ENCODE measurements at regions not wholly inside any gene's neighbourhood (a gene's known extent, or its start where the extent isn't known, plus 50 kb on each side); places are given as distances from the start of the nearest gene placed in this dataset.
A peak's percentile ranks its signal among the peaks of the same experiment; 100 is the strongest.

DNA sequence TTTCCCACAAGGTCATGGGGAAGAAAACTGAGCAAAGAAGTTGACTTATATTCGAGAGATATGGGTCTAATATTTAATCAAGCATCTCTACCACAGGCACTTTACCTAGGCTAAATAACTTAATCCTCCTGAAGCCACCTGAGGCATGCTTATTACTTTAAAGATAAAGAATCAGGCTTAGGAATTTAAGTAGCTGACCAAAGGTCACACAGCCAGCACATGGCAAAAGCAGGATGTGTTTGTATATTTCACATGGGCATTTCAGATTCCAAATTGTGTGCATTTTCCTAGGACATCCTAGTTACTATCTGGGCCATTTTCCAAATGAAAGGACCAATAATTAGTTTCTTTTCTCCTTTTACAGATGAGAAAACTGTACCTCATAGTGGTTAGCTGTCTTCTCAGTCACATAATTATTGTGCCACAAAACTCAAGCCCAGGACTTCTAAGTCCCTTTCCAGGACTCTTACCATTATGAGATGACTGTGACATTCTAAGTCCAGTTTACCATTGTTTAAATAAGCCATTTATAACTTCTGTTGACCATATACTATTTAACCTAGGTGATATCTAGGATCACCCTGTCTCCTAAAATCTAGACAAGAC lies 112.1 kb upstream of the ZC3H12C start:
- DNase-seq: no peak

DNA sequence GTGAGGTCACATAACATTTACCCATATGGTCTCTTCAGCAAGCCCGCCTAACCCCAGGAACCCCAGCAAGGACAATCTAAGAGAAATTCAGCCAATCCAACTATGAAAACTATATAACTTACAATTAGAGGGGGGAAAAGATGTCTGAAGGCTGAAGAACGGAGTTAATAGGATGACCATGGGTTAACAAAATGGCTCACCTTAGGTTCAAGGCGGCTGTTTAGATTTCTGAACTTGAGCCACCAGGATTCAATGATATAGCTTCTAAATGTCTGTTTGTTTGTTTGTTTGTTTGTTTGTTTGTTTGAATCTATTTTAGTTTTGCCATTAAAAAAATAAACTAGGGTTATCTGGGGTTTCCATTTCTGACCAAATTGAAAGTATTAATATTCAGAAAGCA lies 109.8 kb upstream of the ZC3H12C start:
- DNase-seq: no peak

GRCh38 chr11:109984634-109985289 lies 108.4 kb upstream of the ZC3H12C start:
- no peak for DNase-seq

DNA sequence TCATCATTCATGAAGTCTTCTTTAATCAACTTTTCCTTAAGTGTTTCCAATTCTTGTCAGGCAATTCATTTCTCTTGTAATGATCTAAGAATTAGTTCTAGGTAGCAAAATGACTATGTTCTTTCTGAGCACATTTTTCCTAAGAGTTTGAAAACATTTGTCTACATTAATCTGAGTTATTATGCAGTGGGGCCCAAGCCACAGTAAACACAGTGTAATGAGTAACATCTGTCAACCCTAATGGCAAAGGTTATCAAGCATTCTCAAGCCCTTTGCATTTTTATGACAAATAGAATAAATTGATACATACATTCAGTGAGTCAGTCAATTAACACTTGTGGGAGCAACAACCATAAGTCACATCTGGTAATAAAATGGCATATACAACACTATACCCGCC lies 106.7 kb upstream of the ZC3H12C start:
- peak; percentile 40 for DNase-seq

- DNase-seq: no peak
Observed at GRCh38 chr11:109991835-109992234, 101.4 kb upstream of the ZC3H12C start.

DNA sequence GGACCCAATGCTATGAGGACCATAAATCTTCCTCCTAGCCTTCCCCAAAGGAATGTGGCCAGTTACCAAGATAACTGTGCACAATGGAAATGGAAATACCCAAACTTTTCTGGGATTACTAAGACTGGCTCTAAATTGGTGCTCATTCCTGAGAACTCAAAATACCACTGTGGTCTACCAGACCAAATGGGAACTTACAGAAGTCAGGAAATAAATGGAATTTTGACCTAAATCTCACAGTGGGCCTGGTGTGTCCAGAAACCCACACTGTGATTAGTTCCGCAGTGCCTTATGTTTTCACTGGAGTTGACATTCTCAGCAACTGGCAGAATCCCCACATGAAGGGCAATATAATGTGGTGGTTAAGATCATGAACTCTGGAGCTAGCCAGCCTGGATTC lies 99.4 kb upstream of the ZC3H12C start:
- DNase-seq: no peak

DNA sequence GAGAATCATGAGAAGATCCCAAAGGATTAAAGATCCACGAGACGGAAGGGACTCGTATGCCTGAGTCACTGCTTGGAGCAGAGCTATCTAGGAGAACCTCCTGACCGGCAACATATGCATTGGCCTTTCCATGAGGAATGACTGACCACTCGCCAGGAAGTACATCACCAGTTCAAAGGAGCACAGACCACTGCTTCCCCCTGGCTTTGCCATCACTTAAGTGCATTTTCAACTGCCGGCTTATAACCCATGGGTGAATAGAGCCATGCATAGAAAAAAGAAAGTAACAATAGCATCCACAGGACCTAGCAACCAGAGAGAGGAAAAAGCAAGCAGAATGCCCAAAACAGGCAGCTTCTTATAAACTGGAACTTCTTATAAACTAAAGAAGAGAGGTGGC lies 98.3 kb upstream of the ZC3H12C start:
- no peak for DNase-seq

GRCh38 chr11:109996060-109996459 lies 97.1 kb upstream of the ZC3H12C start:
- no peak for DNase-seq

GRCh38 chr11:109998921-109999320 lies 94.3 kb upstream of the ZC3H12C start:
- DNase-seq: no peak

- no peak for DNase-seq
Observed at GRCh38 chr11:110000031-110000502, 93.1 kb upstream of the ZC3H12C start.

- DNase-seq: no peak
Observed at GRCh38 chr11:110000850-110001249, 92.3 kb upstream of the ZC3H12C start.

DNA sequence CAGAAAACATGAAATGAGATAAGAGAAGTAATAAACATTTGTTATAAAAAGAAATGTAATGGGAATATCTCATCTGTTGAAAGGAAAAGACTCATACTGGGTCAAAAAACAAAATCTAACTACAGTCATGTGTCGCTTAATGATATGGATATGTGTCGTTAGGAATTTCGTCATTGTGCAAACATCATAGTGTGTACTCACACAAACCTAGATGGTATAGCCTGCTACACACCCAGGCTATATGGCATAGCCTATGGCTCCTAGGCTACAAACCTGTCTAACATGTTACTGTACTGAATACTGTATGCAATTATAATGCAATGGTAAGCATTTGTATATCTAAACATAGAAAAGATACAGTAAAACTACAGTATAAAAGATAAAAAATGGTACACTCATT lies 89.8 kb upstream of the ZC3H12C start:
- DNase-seq: peak; percentile 76

GRCh38 chr11:110011595-110011994 lies 81.6 kb upstream of the ZC3H12C start:
- DNase-seq: no peak

DNA sequence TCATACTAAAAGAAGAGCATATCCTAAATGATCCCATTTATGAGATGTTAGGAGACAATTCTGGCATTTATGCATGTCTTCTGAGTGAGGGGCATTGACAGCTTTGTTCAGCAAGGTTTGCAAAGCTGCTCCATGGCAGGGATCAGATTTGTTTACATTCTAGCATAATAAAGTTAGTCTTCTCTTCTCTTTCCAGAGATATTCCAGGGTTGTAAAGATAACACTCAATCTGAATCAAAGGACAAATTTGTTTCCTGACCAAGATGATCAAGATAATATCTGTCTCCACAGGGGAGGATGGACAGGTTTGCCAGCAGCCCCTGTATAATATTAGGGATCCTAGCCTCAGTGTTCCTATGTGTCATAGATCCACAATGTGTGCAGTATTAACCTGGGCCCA lies 77.5 kb upstream of the ZC3H12C start:
- DNase-seq: no peak

GRCh38 chr11:110019675-110020074 lies 73.5 kb upstream of the ZC3H12C start:
- no peak for DNase-seq

- DNase-seq: no peak
Observed at GRCh38 chr11:110022548-110022947, 70.6 kb upstream of the ZC3H12C start.

GRCh38 chr11:110023711-110024110 lies 69.5 kb upstream of the ZC3H12C start:
- no peak for DNase-seq

GRCh38 chr11:110026858-110027626 lies 66.2 kb upstream of the ZC3H12C start:
- no peak for DNase-seq

DNA sequence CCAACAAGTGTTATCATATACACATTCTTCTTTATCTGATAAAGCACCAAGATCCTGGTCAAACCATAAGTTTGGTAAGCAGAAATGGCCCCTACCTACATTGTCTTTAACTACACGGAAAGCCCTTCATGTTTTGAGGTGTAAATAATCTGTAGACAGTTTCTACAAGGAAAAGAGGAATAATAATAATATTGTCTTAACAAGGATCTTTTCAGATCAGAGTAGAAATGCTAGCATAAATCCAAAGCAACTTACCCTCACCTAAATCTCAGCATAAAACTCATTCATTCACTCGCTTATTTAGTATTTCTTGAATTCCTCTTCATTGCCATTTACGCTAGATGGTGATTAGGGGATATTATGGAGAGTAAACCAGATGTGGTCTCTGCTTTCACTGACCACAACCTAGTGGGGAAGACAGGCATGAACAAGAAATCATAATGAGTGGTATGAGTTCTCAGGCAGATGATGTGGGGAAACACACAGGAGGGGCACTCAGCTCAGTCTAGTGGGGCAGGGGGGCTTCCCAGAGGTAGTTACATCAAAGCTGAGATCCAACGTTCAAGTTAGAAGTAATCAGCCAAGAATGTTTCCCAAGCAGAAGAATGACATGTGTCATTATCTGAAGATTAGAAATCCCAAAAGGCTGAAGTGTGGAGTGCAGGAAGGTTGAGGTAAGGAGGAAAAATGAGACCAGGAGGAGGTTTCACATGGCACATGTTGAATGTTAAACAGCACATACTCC lies 65.4 kb upstream of the ZC3H12C start:
- no peak for DNase-seq

DNA sequence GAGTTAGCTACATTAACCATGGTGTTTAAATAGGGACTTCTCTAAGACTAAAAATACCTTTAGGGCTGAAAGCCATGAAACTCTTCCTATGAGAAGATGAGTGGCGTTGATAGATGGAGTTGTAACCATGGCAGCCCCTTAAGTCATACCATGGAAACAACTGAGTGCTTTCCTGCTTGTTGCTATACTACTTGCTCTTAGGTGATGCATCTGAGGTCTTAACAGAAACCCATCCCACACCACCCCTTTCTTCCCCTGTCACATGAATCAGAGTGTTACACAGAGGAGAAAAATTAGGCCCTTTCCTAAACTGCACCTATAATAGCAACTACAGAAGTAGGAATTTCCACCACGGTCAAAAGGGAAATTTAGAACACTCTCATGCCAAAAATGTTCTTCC lies 64.3 kb upstream of the ZC3H12C start:
- DNase-seq: no peak

GRCh38 chr11:110029714-110030113 lies 63.5 kb upstream of the ZC3H12C start:
- DNase-seq: no peak

GRCh38 chr11:110031171-110031570 lies 62.0 kb upstream of the ZC3H12C start:
- DNase-seq: no peak

GRCh38 chr11:110032259-110032658 lies 60.9 kb upstream of the ZC3H12C start:
- DNase-seq: no peak
